Daoy (cell line): ENCODE measurements at regions not wholly inside any gene's neighbourhood (a gene's known extent, or its start where the extent isn't known, plus 50 kb on each side); places are given as distances from the start of the nearest gene placed in this dataset.
A peak's percentile ranks its signal among the peaks of the same experiment; 100 is the strongest.

Experiments used
- DNase-seq: peaks from one replicate; pipeline ENCODE4 v3.0.0-alpha.2; 2015; ENCODE audit warnings: low read depth

DNA sequence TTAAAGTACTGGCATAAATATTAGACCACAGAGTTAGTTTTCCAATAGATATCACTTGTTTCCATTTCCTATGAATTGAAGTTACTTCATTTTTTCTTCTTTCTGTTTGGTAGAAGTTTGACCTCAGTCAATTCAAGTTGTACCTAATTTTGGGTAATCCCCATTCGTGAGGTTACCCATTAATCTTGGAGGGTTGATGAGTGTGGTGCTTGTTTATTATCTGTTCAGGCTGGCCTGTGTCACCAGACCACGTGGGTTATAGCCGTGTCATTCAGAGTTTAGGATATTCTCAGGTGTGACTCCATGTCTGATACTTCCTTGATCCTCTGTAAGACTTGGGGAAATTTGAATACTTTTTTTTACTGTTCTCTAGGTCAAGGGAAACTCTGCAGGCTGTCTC is 133.9 kb upstream of the TPK1 start:
- no peak for DNase-seq

DNA sequence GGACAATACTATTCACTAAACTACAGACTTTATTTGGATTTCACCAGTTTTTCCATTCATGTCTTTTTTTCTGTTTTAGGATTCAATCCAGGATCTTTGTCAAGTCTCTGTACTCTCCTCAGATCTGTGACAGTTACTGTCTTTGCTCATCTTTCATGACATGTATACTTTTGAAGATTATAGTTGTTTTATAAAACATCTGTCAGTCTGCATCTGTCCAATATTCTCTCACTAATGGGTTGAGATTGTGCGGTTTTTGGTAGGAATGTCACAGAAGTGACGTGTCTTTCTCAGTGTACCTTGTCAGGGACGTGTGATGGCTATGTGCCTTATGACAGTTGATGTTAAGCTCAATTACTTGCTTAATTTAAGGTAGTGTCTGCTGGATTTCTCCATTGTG is 124.9 kb upstream of the TPK1 start:
- no peak for DNase-seq

GRCh38 chr7:144957998-144958397 is 122.1 kb upstream of the TPK1 start:
- DNase-seq, result no peak

- DNase-seq, result no peak
These were observed 119.6 kb upstream of the TPK1 start for GRCh38 chr7:144955422-144955821.

DNA sequence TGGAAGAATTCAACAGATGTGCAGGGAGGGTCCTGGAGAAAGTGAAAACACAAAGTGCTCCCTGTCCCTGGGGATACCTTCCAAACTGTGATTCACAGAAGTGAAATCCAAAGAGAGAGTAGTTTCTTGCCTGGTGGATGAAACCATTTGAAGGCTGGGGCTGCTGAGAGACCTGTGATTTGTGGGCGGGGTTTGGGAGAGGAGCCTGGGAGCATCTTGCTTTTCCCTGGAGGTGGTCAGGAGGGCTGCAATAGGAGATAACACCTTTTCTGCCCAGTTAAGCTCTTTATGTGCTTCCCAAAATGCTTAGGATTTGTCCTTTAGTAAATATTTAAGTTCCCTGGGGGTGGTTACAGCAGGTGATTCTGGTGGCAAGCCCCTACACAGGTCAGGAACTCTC is 105.3 kb upstream of the TPK1 start:
- no peak for DNase-seq

GRCh38 chr7:144937199-144937598 is 101.3 kb upstream of the TPK1 start:
- DNase-seq, result no peak

GRCh38 chr7:144936314-144936713 is 100.5 kb upstream of the TPK1 start:
- peak; percentile 12 for DNase-seq

GRCh38 chr7:144910411-144910810 is 74.6 kb upstream of the TPK1 start:
- DNase-seq, result no peak

- no peak for DNase-seq
These were observed 73.2 kb upstream of the TPK1 start for GRCh38 chr7:144908943-144909556.

DNA sequence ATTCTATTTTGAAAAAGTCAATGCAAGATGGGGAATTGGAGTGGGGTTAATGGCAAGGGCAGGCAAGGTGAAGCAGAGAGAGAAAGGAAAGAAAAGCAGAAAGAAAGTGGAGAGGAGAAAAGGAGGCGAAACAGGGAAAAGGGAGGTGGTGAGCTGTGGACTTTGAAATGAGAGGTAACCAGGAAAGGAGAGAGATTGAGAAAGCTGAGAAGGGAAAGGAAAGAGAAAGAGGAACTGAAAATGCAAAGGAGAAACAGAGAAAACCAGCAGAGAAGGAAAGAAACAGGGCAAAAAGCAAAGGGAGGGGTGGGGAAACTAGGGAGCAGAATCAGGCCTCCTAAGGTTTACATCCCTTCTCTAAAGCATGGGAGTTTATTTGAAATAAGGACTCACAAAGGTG is 72.5 kb upstream of the TPK1 start:
- DNase-seq, result no peak

DNA sequence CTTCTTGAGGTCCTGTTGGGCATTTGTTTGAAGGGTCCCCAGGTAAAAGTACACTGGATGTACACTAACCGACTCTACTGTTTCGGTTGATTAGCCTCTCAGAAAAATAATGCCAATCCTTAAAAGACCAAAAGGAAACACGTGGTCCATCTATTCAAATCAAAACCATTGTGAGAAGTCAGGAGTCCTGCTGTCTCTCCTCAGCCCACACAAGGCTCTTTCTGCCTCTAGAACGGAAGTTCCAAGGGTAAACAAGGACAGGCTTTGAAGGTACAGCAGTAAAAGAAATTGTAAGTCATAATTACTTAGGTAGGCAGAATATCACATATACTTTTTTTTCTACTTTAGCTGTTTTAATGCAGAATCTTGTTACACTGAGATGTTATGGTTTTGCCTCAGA is 71.7 kb upstream of the TPK1 start:
- no peak for DNase-seq

GRCh38 chr7:144903201-144903600 is 67.3 kb upstream of the TPK1 start:
- no peak for DNase-seq

DNA sequence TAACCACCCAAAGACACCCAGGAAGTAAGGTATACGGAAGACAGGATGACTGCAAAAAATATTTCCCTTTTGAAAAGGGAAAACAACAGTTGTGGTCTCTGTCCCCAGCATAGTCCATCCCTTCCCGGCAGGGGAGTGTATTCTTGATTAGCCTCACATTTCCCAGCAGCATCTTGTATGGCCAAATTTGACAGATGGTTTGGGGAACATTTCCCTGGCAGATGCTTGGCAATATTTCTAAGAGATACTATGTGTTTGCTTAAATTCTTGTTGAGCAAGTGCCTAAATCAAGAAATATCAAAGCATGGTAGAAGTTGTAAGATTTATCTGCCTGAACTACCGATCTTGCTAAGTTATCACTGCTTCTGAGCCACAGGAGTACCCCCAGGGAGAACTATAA is 56.9 kb upstream of the TPK1 start:
- DNase-seq, result no peak
